Small intestine (tissue), 7 donors: ENCODE measurements at regions not wholly inside any gene's neighbourhood (a gene's known extent, or its start where the extent isn't known, plus 50 kb on each side); places are given as distances from the start of the nearest gene placed in this dataset.
"Not testable (repeated sequence)": the region's sequence is repeated elsewhere in the genome, so short reads cannot be mapped to it uniquely, and the experiment has no call there.

Experiments
- DNase-seq, 2 donors: peaks; one replicate each; pipeline versions ENCODE4 v3.0.0 to v3.0.0-alpha.2; 2013
- FAIRE-seq: peaks from 2 replicates; lab custom pipeline; 2012; peaks lifted over from hg19 to GRCh38; lab: Jason Lieb, UNC
- H3K27ac ChIP-seq, 3 donors: one replicate each; pipeline ENCODE4 v1.5.1; 2013; ENCODE audit warnings: low read length in 2 of 3, mild to moderate bottlenecking in 2 of 3, control low read depth in 1 of 3, inconsistent platforms in 1 of 3, low read depth in 1 of 3, moderate library complexity in 1 of 3
- H3K27me3 ChIP-seq, 3 donors: one replicate each; pipeline ENCODE4 v1.6.1; 2013; ENCODE audit warnings: low read length in 3 of 3, inconsistent platforms in 1 of 3; ENCODE audit not compliant: control insufficient read depth in 3 of 3, insufficient read depth in 3 of 3
- H3K36me3 ChIP-seq, 3 donors: one replicate each; pipeline ENCODE4 v1.6.1; 2013; ENCODE audit warnings: low read length in 3 of 3, inconsistent platforms in 1 of 3, low read depth in 1 of 3, mild to moderate bottlenecking in 1 of 3, moderate library complexity in 1 of 3; ENCODE audit not compliant: control insufficient read depth in 3 of 3, insufficient read depth in 2 of 3
- H3K4me1 ChIP-seq, 3 donors: one replicate each; pipeline ENCODE4 v1.6.1; 2013; ENCODE audit warnings: low read length in 2 of 3, inconsistent platforms in 1 of 3, low read depth in 1 of 3, mild to moderate bottlenecking in 1 of 3, moderate library complexity in 1 of 3; ENCODE audit not compliant: control insufficient read depth in 3 of 3, insufficient read depth in 2 of 3
- H3K4me3 ChIP-seq, 3 donors: one replicate each; pipeline ENCODE4 v1.5.1; 2013; ENCODE audit warnings: low read length in 3 of 3, control low read depth in 1 of 3, inconsistent platforms in 1 of 3, low read depth in 1 of 3, mild to moderate bottlenecking in 1 of 3, moderate library complexity in 1 of 3
- H3K9me3 ChIP-seq, 2 donors: one replicate each; pipeline ENCODE4 v1.6.1; 2013; ENCODE audit warnings: low read depth in 1 of 2, low read length in 1 of 2; ENCODE audit not compliant: control insufficient read depth in 2 of 2, insufficient read depth in 1 of 2
- WGBS, 3 donors: extraction: QIAGEN DNeasy Blood & Tissue Kit; methylation state at CpG; one replicate each; pipeline ENCODE4 v1.1.7; 2013; 5-methylcytosine and 5-hydroxymethylcytosine counted together
- donor health status: healthy with polysubstance abuse.
- donor health status: control.
- donor health status: control.
- donor health status: Bipolar disorder and iron deficiency.
- donor health status: healthy.

GRCh38 chr3:189429019-189429418, 202.2 kb upstream of the TP63 start:
- H3K4me3 ChIP-seq: no peak overlapping the region
- no peak overlapping the region for H3K27ac ChIP-seq
- DNase-seq (no peak), FAIRE-seq (no peak)
- H3K36me3 ChIP-seq: no peaks in the 10 kb centered on the region
- H3K4me1 ChIP-seq: no peaks in the 10 kb centered on the region
- 58 to 79% (median 61%) methylated on average over 1 of the region's 1 CpG for WGBS, 3 donors
- no peaks in the 10 kb centered on the region for H3K9me3 ChIP-seq
- H3K27me3 ChIP-seq: no peaks in the 10 kb centered on the region

- H3K4me1 ChIP-seq: no peaks in the 10 kb centered on the region
Observed at GRCh38 chr3:189430166-189430565, 201.0 kb upstream of the TP63 start.

DNA sequence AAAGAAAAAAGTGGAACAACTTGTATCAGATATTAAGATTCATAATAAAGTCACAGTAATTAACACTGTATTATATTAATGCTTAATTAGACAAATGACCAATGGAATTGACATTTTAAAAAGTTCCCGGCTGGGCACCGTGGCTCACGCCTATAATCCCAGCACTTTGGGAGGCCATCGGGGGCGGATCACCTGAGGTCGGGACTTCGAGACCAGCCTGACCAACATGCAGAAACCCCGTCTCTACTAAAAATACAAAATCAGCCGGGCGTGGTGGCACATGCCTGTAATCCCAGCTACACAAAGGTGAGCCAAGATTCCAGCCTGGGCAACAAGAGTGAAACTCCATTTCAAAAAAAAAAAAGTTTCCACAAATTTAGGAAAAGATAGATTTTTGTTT, 188.9 kb upstream of the TP63 start:
- WGBS, 3 donors: 94 to 95% (median 95%) methylated on average over 10 of the region's 10 CpGs
- not testable (repeated sequence) for H3K27ac ChIP-seq, H3K36me3 ChIP-seq, H3K9me3 ChIP-seq, H3K4me3 ChIP-seq, FAIRE-seq, H3K4me1 ChIP-seq, DNase-seq, H3K27me3 ChIP-seq

More at GRCh38 chr3:189430166-189430565, 201.0 kb upstream of the TP63 start:
- H3K36me3 ChIP-seq: no peaks in the 10 kb centered on the region
- H3K27ac ChIP-seq: no peak overlapping the region
- WGBS, 3 donors: 89 to 94% (median 91%) methylated on average over 2 of the region's 2 CpGs
- FAIRE-seq: no peak
- no peak for DNase-seq
- H3K9me3 ChIP-seq: no peaks in the 10 kb centered on the region
- H3K27me3 ChIP-seq: no peaks in the 10 kb centered on the region
- no peak overlapping the region for H3K4me3 ChIP-seq

DNA sequence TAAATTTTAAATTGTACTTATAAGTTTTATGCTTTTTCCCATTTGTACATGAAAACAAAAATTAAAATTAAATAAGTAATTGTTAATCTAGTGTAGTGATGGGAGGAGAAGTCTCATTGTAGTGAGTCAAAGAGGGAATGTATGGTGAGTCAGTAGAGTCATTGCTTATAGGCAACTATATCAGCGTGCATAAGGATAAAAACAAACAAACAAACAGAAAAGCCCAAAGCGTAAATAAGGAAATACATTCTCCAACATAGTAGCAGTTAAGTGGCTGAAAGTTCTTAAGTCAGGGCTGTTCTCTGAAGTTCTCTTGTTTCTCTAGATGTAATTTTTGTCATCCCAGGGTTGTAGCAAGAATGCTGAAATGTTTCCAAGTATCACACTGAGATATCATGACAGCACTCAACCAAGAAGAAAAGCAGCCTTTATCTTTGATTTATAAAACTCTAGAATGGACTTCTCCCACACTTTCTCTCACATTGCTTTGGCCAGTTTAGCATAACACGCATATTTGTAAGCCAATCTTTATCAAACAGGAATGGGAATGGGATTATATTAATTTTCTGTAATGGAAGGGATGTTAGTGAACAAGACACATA, 184.1 kb upstream of the TP63 start:
- Histone ChIP-seq H3K36me3 (no peaks in the 10 kb centered on the region), H3K27me3 (no peaks in the 10 kb centered on the region), H3K4me1 (no peaks in the 10 kb centered on the region), H3K9me3 (no peaks in the 10 kb centered on the region), H3K4me3 (no peak overlapping the region), H3K27ac (no peak overlapping the region)
- WGBS, 3 donors: 83 to 93% (median 91%) methylated on average over 3 of the region's 3 CpGs
- DNase-seq (no peak), FAIRE-seq (no peak)

GRCh38 chr3:189449084-189449483, 182.1 kb upstream of the TP63 start:
- Histone ChIP-seq H3K9me3 (no peaks in the 10 kb centered on the region), H3K4me1 (no peaks in the 10 kb centered on the region), H3K27ac (no peak overlapping the region), H3K27me3 (no peaks in the 10 kb centered on the region), H3K4me3 (no peak overlapping the region), H3K36me3 (no peaks in the 10 kb centered on the region)
- 56 to 71% (median 64%) methylated on average over 1 of the region's 1 CpG for WGBS, 3 donors
- FAIRE-seq (no peak), DNase-seq (no peak)

DNA sequence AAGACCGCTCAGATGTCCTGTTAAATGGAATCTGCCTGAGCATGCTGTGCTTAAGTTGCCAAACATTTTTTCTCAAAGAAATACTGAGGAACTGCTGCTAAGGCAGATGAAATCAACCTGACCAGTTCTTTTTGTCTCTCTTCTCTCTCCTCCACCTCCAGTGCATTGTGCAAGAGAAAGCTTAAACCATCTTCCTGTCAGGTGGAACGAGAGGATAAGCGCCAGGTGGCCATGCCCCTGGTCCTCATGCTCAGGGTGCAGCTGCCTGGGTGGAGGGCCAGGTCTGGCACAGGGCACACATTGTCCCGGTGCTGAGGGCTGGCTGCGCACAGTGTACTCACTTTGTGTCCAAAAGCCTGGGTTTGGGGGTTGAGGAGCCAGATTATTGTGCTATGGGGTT, 176.2 kb upstream of the TP63 start:
- FAIRE-seq: no peak
- WGBS, 3 donors: 89 to 93% (median 89%) methylated on average over 5 of the region's 5 CpGs
- H3K27ac ChIP-seq: no peak overlapping the region
- H3K4me1 ChIP-seq: no peaks in the 10 kb centered on the region
- H3K9me3 ChIP-seq: peaks cover 0 to 3% of the 10 kb centered on the region in 2 donors
- no peaks in the 10 kb centered on the region for H3K27me3 ChIP-seq
- H3K4me3 ChIP-seq: no peak overlapping the region
- no peak for DNase-seq
- no peaks in the 10 kb centered on the region for H3K36me3 ChIP-seq

DNA sequence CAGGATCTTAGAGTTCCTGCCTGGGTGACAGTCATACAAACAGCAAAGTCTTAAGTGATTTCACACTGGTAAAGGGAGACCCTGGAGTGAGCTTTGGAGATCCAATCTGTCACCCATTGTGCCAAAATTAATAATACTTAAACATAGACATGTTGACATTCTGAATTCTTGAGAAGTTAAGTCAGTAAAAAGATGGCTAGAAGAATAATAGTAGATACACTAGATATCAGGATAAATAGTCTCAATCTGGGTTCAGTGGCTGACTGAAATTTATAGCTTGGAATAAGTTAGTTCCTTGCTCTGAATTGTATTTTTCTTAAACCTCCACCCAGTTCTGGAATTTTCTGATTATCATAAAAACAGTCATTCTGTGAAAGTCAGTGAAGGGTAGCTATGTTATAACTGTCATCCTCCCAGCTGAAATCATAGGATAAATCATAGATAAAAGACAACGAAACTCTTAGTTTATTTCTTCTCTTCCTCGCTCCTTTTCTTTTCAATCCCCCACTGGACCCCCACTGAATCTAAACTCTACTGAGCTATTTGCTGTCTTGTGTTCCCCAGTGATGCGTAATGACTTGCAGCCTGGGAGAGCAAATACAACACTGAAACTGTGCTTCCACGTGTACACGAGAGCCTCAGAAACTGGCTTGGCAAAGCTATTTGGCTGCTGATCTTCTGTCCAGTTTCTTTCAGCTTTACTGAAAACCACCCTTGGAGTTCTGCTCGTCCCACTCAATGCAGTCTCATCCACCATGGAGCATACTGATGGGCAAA, 175.4 kb upstream of the TP63 start:
- Histone ChIP-seq H3K4me1 (no peaks in the 10 kb centered on the region), H3K9me3 (peaks cover 0 to 3% of the 10 kb centered on the region in 2 donors), H3K36me3 (no peaks in the 10 kb centered on the region), H3K27me3 (no peaks in the 10 kb centered on the region), H3K27ac (no peak overlapping the region), H3K4me3 (no peak overlapping the region)
- FAIRE-seq (no peak), DNase-seq (no peak)
- 87 to 94% (median 89%) methylated on average over 6 of the region's 6 CpGs for WGBS, 3 donors

DNA sequence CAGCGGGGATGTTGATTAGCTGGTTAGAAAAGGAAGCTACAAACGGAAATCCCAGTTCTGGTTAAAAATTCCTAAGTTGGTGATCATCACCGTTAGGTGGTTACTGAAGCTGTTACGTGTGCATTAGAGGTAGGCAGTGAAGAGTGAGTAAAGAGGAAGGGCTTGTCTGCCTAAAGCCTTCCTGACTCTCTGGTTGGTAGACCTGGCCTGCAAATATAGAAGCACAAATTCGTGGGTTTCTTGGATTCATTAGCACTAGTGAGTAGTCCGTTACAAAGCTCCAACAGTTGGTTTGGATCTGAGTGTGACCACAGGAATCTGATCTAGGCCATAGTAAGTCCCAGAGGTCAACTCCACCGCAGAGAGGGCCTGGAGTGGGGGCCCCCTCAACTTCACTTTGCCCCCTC, 174.0 kb upstream of the TP63 start:
- Histone ChIP-seq H3K27me3 (no peaks in the 10 kb centered on the region), H3K4me3 (no peak overlapping the region), H3K4me1 (no peaks in the 10 kb centered on the region), H3K36me3 (no peaks in the 10 kb centered on the region), H3K27ac (no peak overlapping the region), H3K9me3 (peaks cover 0 to 6% of the 10 kb centered on the region in 2 donors)
- no peak for FAIRE-seq
- WGBS, 3 donors: 80 to 95% (median 85%) methylated on average over 7 of the region's 7 CpGs
- no peak for DNase-seq
